ENCODE measurements at regions not wholly inside any gene's neighbourhood (a gene's known extent, or its start where the extent isn't known, plus 50 kb on each side); places are given as distances from the start of the nearest gene placed in this dataset.
"Not testable (repeated sequence)": the region's sequence is repeated elsewhere in the genome, so short reads cannot be mapped to it uniquely, and the experiment has no call there.

GRCh38 chr3:177457204-177457603, 259.9 kb upstream of the TBL1XR1 start:
- not testable (repeated sequence) for DNase-seq (ENCODE audit: low read depth)

GRCh38 chr3:177459401-177459800, 262.1 kb upstream of the TBL1XR1 start:
- no peak for DNase-seq (ENCODE audit: low read depth)

- no peak for DNase-seq (ENCODE audit: low read depth)
Measured at GRCh38 chr3:177460047-177460446, 262.8 kb upstream of the TBL1XR1 start.

GRCh38 chr3:177461765-177462164, 264.5 kb upstream of the TBL1XR1 start:
- no peak for DNase-seq (ENCODE audit: low read depth)

GRCh38 chr3:177463341-177463740, 266.1 kb upstream of the TBL1XR1 start:
- DNase-seq (ENCODE audit: low read depth) = not testable (repeated sequence)

GRCh38 chr3:177463863-177464262, 266.6 kb upstream of the TBL1XR1 start:
- no peak for DNase-seq (ENCODE audit: low read depth)

- DNase-seq (ENCODE audit: low read depth) = no peak
Measured at GRCh38 chr3:177464392-177465256, 267.3 kb upstream of the TBL1XR1 start.

- DNase-seq (ENCODE audit: low read depth) = no peak
Measured at GRCh38 chr3:177465257-177465642, 268.0 kb upstream of the TBL1XR1 start.

- no peak for DNase-seq (ENCODE audit: low read depth)
Measured at GRCh38 chr3:177466074-177466473, 268.8 kb upstream of the TBL1XR1 start.

GRCh38 chr3:177466622-177467021, 269.3 kb upstream of the TBL1XR1 start:
- not testable (repeated sequence) for DNase-seq (ENCODE audit: low read depth)

GRCh38 chr3:177467247-177467985, 270.1 kb upstream of the TBL1XR1 start:
- DNase-seq (ENCODE audit: low read depth) = no peak

GRCh38 chr3:177468331-177468730, 271.0 kb upstream of the TBL1XR1 start:
- no peak for DNase-seq (ENCODE audit: low read depth)

GRCh38 chr3:177468816-177469215, 271.5 kb upstream of the TBL1XR1 start:
- DNase-seq (ENCODE audit: low read depth) = no peak

GRCh38 chr3:177469216-177469615, 271.9 kb upstream of the TBL1XR1 start:
- no peak for DNase-seq (ENCODE audit: low read depth)

GRCh38 chr3:177470197-177470941, 273.1 kb upstream of the TBL1XR1 start:
- no peak for DNase-seq (ENCODE audit: low read depth)

GRCh38 chr3:177471733-177472480, 274.6 kb upstream of the TBL1XR1 start:
- no peak for DNase-seq (ENCODE audit: low read depth)

GRCh38 chr3:177473184-177473583, 275.9 kb upstream of the TBL1XR1 start:
- DNase-seq (ENCODE audit: low read depth) = no peak

- DNase-seq (ENCODE audit: low read depth) = no peak
Measured at GRCh38 chr3:177473903-177474302, 276.6 kb upstream of the TBL1XR1 start.

- DNase-seq (ENCODE audit: low read depth) = no peak
Measured at GRCh38 chr3:177474652-177475355, 277.5 kb upstream of the TBL1XR1 start.

GRCh38 chr3:177475356-177475665, 278.0 kb upstream of the TBL1XR1 start:
- no peak for DNase-seq (ENCODE audit: low read depth)

- no peak for DNase-seq (ENCODE audit: low read depth)
Measured at GRCh38 chr3:177476495-177476894, 279.2 kb upstream of the TBL1XR1 start.
